PC-9 (cell line): ENCODE measurements at regions not wholly inside any gene's neighbourhood (a gene's known extent, or its start where the extent isn't known, plus 50 kb on each side); places are given as distances from the start of the nearest gene placed in this dataset.

Experiments
- EZH2 ChIP-seq: fragments of 200-600 bp; sonication (generic); IDR thresholded peaks from 2 replicates; pipeline ENCODE4 v1.8.0; 2017; ENCODE audit warnings: antibody characterized with exemption, low read depth
- TF ChIP-seq, protein P1 (sequence below): fragments of 200-600 bp; sonication (generic); conservative IDR thresholded peaks from 2 replicates; pipeline ENCODE4 v1.6.1; 2017; ENCODE audit warnings: mixed run types, antibody characterized with exemption, mild to moderate bottlenecking, moderate library complexity

DNA sequence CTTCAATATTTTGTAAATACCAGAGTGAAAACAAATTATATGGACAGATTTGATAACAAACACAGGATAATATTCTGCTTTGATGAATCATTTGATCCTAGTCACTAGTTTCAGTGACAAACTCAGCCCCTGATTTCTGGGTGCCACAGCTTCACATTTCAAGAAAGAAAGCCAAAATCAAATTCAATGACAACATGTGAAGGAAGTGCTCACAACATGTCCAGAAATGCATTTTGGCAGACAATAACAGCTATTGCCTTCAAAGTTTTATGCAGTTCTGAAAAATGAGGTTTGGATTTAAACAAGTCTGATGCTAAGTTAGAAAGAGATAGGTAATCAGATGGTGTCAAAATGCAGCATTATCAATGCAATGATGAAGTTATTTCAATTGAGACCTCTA is 106.9 kb upstream of the PIEZO2 start:
- no peak for TF ChIP-seq EZH2
- TF ChIP-seq, protein P1, sequence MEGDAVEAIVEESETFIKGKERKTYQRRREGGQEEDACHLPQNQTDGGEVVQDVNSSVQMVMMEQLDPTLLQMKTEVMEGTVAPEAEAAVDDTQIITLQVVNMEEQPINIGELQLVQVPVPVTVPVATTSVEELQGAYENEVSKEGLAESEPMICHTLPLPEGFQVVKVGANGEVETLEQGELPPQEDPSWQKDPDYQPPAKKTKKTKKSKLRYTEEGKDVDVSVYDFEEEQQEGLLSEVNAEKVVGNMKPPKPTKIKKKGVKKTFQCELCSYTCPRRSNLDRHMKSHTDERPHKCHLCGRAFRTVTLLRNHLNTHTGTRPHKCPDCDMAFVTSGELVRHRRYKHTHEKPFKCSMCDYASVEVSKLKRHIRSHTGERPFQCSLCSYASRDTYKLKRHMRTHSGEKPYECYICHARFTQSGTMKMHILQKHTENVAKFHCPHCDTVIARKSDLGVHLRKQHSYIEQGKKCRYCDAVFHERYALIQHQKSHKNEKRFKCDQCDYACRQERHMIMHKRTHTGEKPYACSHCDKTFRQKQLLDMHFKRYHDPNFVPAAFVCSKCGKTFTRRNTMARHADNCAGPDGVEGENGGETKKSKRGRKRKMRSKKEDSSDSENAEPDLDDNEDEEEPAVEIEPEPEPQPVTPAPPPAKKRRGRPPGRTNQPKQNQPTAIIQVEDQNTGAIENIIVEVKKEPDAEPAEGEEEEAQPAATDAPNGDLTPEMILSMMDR: no peak
